CD1c-positive myeloid dendritic cell (primary cell): ENCODE measurements at regions not wholly inside any gene's neighbourhood (a gene's known extent, or its start where the extent isn't known, plus 50 kb on each side); places are given as distances from the start of the nearest gene placed in this dataset.
"Not testable (repeated sequence)": the region's sequence is repeated elsewhere in the genome, so short reads cannot be mapped to it uniquely, and the experiment has no call there.

Experiments used
- DNase-seq: peaks from one replicate; pipeline ENCODE4 v3.0.0-alpha.2; 2016; ENCODE audit errors: extremely low spot score

- DNase-seq, result no peak
Observed at GRCh38 chr7:51455086-51455485, 138.5 kb upstream of the COBL start.

DNA sequence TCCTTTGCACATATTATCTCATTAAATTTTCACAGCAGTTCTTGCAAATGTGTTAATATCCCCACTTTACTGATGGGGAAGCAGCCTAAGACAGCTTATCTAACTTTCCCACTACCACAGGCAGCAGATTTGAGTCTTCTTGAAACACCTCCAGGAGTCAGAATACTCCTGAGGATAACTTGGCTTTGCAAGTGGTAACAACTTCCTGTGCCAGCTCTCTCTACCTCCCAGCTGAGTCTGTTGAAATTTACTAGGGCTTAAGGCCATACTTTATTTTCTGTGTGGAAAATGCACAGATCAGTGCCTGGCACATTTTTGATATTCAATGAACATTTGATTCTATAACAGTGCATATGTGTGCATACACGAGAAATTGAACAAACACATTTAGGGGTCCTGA is 136.1 kb upstream of the COBL start:
- no peak for DNase-seq

DNA sequence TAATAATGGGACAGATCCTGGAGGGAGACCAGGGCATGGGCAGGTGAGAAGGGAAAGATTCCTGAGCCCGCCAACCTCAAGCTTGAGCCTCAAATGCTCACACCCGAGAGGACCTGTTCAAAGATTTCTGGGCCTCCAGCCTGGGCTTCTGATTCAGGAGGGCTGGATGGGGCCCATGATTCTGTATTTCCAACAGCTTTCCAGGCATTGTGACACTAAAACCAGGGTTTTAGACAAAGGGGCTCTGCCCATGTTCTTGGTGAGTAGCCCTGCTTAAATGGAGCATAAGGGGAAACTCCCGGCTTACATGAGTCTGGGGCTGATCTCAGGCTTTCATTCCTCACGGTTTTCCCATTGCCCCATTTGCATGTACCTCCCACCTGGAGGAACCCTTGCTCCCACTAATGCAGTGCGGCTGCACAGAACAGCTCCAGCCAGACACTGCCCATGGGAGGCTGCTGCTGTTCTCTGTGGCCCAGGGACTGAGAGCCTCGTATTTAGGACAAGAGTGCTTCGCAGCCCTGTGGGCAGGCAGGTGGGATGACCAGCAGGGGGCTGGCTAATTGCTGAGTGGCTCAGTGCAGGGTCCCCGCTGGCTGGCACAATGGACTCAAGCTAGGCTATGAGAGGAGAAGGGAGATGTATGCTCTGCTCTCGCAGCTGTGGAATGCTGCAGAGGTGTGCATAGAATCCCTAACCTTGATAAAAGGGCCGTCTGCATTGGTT is 135.3 kb upstream of the COBL start:
- no peak for DNase-seq

- DNase-seq, result no peak
Observed at GRCh38 chr7:51450541-51450940, 133.9 kb upstream of the COBL start.

DNA sequence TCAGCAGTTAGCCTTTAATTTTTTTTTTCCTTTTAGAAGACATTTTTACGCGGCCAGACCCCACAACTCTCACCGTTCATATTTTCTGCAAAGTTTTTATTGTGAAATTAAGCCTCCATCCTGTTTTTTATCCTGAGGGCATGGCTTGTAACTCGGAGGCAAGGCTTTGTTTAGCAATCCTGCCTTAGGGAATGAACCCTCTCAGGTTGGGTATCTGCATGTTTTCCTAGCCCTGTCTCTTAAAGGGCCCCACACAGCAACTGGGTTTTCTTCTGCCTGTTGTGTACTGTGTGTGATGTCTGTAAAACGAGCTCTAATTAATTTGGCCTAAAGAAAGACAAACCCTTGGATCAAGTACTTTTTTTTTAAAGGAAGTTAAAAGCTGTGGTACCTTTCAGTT is 130.2 kb upstream of the COBL start:
- DNase-seq, result no peak

GRCh38 chr7:51446356-51446755 is 129.7 kb upstream of the COBL start:
- DNase-seq, result no peak

- DNase-seq, result no peak
Observed at GRCh38 chr7:51444936-51445335, 128.3 kb upstream of the COBL start.

- peak; percentile 32 for DNase-seq
Observed at GRCh38 chr7:51430480-51431086, 114.0 kb upstream of the COBL start.

DNA sequence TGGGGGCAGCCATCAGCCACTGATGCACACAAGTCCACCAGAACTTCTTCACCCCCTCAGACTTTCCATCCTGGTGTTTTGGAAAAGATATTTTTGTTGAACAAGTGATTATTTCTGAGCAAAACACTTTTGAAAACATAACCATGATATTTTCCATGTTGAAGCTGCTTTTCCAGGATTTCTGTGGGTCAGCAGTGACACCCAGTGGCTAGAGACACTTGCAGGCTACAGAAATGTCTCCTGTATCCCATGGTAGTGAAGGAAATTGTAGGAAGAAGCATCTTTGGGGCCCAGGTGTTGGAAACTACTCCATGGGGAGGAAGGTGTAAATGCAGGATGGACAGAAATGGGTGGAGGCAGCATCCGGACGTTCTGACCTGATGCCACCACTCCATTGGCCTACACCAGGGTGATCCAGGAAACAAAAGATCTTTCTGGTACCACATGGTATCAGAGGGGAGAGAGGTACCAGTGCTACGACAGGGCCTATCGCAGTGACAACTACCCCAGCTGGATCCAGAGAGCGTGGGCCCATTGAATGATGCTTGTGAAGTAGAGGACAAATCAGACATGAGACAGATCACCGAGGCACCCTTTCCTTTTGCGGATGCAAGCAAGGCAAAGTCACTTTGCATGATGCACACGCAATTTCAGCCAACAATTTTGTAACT is 111.7 kb upstream of the COBL start:
- no peak for DNase-seq

- DNase-seq, result no peak
Observed at GRCh38 chr7:51426163-51426562, 109.6 kb upstream of the COBL start.

DNA sequence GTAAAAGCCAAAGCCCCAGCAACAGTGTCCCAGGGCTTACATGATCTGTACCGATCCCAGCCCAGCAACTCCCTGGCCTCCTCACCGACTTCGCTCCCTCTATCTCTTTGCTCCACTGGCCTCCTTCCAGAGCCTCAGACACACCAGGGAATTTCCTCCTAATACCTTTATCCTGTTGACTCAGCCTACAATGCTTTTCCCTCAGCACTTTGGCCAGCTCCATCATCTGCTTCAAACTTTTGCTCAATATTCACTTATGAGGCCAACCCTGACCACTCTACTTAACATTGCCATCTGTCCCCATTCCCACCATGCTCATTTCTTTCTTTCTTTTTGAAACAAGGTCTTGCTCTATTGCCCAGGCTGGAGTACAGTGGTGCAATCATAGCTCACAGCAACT is 93.3 kb upstream of the COBL start:
- DNase-seq, result not testable (repeated sequence)

DNA sequence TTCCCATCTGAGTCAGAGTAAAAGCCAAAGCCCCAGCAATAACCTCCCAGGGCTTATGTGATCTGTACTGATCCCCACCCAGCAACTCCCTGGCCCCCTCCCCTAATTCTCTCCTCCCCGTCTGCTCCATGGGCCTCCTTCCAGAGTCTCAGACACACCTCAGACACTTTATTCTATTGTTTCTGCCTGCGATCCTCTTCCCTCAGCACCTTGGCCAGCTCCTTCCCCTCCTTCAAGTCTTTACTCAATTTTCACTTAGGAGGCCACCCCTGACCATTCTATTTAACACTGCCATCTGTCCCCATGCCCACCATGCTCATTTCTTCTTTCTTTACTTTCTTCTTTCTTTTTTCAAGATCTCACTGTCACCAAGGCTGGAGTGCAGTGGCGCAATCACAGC is 81.0 kb upstream of the COBL start:
- DNase-seq, result not testable (repeated sequence)

GRCh38 chr7:51393003-51393402 is 76.4 kb upstream of the COBL start:
- not testable (repeated sequence) for DNase-seq

DNA sequence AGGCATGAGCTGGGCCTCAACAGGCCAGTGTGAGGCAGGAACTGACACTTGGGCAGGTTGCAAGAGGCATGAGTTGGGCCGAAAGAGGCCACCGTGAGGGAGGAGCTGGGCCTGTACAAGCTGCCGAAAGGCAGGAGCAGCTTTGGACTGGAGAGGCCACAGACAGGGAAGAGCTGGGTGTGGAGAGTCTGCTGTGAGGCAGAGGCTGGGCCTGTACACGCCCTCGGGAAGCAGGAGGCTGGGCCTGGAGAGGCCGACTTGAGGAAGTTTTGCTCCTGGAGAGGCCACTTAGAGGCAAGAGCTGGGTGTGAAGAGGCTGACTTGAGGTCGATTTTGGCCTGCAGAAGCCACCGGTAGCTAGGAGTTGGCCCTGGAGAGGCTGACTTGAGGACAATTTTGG is 73.3 kb upstream of the COBL start:
- DNase-seq, result not testable (repeated sequence)

- DNase-seq, result not testable (repeated sequence)
Observed at GRCh38 chr7:51389216-51389812, 72.7 kb upstream of the COBL start.

GRCh38 chr7:51388241-51388640 is 71.6 kb upstream of the COBL start:
- not testable (repeated sequence) for DNase-seq

GRCh38 chr7:51386806-51387568 is 70.4 kb upstream of the COBL start:
- DNase-seq, result not testable (repeated sequence)

DNA sequence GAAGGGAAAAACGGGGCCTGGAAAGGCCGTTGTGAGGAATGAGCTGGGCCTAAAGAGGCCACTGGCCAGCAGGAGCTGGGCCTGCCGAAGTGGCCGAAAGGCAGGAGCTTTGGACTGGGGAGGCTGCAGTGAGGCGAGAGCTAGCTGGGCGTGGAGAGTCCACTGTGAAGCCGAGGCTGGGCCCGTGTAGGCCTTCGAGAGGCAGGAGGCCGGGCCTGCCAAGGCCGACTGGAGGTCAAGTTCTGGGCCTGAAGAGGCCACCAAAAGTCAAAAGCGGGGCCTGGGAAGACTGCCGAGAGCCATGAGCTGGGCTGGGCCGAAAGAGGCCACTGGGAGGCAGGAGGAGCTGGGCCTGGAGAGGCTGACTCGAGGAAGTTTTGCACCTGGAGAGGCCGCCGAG is 69.6 kb upstream of the COBL start:
- not testable (repeated sequence) for DNase-seq

- not testable (repeated sequence) for DNase-seq
Observed at GRCh38 chr7:51382243-51382642, 65.6 kb upstream of the COBL start.

GRCh38 chr7:51376420-51377092 is 59.9 kb upstream of the COBL start:
- DNase-seq, result no peak

- DNase-seq, result no peak
Observed at GRCh38 chr7:51374936-51375335, 58.3 kb upstream of the COBL start.
